COLO668 (cell line): ENCODE measurements at regions not wholly inside any gene's neighbourhood (a gene's known extent, or its start where the extent isn't known, plus 50 kb on each side); places are given as distances from the start of the nearest gene placed in this dataset.

Experiments used
- DNase-seq: peaks from one replicate; lab custom pipeline; 2025; ENCODE audit not compliant: unreplicated experiment; lab: John Stamatoyannopoulos, UW

DNA sequence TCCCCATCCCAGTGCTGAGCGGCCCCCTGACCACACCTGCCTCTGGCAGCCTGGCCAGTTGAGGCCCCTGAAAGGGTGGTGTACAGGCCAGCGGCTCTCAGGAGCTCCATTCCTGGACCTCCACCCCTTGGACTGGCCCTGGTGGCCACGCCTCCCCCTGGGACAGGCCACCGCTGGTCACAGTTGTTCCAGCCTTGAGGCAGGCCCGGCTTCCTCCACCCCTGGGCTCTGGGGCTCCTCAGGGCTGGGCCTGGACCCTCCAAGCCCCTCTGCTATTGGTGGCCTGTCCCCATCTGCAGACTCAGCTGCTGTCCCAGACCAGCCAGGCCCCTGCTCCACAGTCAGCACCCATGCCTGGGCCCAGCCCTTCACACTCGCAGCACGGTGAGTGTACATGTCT is 93.2 kb upstream of the NKX1-1 start:
- DNase-seq: no peak

DNA sequence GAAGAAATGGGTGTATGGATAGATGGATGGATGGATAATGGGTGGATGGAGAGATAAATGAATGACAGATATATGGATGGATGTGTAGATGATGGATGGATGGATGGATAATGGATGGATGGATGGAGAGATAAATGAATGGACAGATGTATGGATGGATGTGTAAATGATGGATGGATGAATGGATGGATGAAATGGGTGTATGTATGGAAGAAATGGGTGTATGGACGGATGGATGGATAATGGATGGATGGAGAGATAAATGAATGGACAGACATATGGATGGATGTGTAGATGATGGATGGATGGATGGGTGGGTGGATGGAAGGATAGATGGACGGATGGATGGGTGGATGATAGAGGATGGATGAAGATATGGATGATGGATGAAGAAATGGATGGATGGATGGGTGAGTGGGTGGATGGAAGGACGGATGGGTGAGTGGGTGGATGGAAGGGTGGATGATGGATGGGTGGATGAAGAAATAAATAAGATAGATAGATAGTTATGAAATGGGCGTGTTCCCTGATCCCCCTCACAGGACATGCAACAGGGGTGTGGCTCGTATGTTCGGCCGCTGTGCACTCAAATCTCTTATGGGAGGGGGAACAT is 91.1 kb upstream of the NKX1-1 start:
- no peak for DNase-seq

DNA sequence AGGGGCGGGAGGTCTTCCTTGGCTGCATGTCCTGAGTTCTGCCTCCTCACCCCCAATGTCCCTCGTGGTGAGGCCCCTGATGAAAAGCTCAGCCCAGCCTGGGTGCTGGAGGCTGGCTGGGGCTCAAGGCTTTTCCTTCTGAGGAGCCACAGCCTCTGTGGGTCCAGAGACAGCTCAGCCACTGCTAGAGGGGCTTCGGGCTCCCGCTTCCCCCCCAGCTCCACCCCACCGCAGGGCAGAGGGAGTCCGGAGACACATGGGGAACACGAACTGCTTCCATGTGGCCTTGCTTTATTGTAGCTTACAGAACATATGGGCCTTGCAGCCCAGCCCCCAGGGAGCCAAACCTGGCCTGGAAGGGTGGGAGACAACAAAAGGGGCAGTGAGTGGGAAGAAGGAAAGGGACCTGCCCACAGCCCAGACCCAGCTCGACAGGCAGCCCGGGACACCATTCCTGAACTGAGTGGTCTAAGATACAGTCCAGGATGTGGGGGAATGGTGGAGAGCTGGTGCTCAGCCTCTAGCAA is 89.9 kb upstream of the NKX1-1 start:
- DNase-seq: no peak

DNA sequence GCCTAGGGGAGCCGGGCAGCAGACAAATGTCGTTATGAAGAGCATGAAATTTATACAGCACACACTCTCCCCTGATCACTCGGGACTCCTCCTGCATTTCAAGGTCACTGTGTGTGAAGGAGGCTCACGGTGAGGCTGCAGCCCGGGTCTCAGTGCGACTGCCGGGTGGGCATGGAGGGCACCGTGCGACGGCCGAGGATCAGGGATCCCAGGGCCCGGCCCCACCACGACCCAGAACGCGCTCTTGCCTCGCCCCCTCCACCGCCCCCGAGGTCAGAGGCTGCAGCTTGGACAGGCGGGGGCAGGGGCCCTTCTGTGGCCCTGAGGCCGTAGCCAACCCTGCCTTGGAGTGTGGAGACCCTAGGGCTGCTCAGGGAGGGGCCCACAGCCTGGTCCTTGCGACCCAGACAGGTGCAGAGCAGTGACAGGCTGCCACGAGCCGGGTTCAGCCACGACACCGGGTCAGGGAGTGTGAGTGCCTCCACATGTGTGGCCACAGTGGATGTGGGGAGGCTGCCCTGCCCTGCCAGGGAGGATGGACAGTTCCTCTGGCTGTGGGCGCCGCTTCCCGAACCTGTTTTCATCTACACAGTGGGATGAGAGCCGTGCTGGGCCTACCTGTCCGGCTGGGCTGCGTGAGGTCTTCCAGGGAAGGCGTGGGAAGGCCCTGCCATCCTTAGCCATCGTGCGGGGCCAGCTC is 89.3 kb upstream of the NKX1-1 start:
- DNase-seq: no peak

DNA sequence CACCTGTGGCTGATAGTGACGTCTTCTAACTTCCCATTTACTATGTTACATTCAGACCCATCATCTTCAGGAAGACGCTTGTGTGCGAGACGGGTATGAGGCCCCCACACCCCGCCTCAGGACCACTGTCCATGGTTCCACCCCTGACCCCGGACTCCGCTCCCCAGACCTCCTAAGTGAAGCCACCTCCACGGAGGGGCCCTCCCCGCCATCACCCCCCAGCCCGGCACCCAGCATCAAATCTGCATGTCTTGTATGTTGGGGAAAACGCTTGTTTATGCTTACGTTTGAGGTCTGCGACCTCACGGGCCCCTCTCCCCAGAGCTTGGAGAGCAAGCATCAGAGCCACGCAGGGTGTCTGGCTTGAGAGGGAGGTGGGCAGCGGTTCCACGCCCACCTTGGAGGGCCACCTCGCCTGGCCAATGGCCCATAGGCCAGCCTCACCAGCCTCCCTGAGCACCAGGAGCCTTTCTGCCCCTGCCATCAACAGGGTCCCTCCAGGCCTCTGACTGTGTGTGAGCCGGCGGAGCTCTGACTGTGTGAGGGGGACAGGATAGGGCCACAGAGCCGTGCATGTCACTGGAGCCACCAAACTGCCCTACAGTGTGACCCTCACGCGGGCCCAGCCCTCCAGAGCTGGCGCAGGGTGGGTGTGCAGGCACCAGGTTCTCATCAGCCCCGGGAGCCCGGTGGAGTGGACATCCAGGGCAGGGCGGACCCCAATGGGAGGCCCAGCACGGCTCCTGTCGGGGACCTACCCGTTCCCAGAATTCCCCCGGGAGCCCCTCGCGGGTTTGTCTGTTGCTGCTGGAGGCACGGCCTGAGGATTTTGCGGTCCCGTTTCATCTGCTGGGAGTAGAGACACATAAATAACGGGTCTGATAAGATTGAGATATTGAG is 88.4 kb upstream of the NKX1-1 start:
- DNase-seq: no peak

DNA sequence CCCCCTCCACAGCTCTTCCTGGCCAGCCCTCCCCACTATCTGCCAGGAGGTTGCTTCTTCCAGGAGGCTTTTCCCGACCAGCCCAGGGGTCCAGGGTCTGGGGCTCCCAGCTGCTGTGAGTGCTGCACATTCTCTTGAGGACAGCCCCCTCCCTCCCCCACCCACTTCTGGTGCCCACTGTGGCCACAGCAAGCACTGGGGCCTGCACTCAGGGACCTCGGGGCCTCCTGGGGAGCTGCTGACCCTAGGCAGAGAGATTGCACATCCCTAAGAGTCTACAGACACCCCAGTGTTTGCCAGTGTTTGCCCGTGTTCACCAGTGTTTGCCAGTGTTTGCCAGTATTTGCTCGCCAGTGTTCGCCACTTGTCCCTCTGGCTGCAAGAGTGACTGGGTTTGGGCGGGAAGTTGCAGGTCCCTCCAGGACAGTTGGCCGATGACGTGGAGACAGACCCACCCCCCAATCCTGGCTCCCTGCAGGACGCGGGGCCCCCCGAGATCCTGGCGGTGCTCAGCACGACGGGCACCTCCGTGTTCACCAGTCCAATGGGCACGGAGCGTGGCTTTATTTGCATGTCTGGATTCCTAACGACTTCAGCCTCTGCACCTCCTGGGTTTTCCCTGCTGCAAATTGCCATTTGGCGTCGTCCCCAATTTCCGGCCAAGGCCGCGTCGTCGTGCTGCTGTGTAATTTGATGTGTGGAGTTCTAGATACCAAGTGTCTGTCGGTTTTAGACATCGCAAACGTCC is 87.5 kb upstream of the NKX1-1 start:
- DNase-seq: no peak

DNA sequence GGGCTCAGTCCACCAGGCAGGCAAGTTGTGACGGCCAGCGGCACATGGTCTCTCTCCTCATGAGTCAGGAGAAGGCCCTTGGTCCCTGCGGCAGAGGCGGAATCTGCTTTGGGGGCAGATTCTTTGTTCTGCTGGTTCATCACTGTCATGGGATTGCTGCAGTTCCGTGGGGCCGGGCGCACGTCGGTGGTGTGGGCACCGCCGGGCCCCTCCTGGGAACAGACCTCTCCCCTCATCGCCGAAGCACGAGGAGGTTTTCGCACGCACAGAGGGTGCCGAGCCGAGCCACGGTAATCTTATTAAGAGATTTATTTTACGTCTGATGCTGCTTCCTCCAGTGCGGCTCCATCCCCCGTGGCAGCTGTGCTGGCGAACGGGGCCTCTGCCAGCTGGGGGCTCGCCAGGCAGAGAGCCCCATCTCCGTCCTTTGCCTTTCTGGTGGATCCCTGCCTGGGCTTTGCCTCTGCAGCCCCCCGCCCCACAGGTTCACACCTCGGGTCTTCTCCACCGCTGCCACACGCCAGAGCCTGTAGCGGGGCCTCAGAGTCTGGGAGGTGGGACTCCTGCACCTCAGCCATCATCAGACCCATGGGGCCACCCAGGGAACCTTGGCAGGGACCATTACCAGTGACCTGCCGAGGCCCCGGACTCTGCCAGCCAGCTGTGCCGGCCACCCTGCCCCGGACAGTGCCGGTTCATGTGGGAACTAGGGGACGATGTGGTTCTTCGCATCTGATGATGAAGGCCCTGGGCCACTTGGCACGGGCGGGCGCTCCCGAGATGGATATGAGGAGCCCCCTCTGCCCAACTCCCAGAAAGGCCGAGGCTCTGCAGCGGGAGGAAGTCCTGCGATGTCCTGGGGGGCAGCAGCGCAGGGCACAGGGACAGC is 86.7 kb upstream of the NKX1-1 start:
- DNase-seq: no peak

DNA sequence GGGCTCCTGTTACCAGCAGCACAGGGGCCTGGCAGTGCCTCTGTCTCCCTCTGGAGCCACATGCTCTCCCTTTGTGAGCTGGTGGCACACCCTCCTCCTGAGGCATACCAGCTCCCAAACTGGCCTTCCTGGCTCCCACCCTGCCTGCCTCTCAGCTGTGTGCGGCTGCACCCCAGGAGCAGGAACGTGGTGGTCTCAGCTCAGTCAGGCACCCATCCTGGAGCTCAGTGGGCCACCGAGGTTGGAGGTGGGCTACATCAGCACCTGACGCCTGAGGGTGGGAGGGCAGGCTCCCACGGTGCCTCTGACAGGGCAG is 85.9 kb upstream of the NKX1-1 start:
- no peak for DNase-seq

DNA sequence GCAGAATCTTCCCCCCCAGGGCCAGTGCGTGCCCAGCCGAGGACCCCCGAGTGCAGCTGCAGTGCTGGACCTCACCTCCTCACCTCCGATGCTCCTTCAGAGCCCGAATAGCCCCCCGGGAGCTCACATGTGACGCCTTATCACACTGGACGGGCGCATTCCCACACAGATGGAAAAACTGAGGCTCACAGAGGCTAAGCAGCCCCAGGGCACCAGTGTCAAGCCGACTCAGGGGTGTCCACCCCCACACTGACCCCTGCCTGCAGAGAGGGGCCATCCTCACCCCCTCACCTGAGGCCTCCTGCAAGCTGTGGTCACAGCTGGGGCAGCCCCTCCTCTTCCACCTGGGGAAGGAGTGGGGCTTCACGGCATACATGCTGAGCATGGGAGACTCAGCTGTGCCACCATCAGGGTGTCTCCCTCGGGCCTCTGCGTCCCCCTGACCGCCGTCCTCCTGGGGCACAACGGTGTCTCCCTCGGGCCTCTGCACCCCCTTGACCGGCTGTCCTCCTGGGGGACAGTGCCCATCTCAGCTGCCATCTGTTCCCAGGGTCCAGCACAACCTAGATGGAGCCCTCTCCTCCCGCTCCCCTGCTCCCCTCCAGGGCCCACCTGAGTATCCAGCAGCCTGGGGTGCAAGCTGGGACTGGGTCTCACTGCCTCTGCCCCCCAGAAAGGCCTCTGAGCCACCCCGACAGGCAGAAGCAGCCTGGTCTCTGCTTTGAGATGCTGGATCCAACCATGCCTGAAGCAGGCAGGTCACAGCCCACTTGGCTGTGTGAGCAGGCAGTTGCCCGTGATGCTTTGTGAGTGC is 85.3 kb upstream of the NKX1-1 start:
- DNase-seq: no peak

DNA sequence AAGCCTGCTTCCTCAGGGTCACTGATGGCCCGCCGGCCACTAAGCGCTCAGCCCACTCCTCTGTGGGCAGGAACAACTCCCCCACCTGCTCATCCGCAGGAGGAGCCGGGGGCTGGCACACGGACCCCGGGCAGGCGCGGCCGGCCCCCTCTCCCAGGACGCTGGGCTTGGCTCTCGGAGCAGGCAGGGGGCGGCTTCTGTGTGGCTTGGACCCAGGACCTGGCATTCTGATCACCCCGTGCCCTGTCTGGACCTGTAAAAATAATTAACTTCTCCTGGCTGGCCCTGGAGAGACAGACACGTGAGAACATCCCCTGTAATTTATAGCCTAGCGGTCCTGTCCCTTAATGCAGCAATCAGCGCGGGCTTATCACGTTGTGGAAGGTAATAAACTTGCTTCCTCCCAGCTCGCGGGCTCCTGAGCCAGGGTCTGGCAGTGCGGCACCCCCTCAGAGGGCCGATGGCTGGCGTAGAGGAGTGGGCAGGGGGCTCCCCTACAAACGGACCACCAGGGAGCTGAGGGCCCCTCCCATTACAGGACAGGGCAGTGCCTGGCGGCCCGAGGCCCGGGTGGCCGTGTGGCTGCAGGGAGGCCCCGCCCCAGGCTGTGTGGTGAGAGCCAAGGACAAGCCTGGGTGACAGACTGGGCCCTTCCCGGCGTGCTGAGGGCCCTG is 84.5 kb upstream of the NKX1-1 start:
- DNase-seq: no peak

DNA sequence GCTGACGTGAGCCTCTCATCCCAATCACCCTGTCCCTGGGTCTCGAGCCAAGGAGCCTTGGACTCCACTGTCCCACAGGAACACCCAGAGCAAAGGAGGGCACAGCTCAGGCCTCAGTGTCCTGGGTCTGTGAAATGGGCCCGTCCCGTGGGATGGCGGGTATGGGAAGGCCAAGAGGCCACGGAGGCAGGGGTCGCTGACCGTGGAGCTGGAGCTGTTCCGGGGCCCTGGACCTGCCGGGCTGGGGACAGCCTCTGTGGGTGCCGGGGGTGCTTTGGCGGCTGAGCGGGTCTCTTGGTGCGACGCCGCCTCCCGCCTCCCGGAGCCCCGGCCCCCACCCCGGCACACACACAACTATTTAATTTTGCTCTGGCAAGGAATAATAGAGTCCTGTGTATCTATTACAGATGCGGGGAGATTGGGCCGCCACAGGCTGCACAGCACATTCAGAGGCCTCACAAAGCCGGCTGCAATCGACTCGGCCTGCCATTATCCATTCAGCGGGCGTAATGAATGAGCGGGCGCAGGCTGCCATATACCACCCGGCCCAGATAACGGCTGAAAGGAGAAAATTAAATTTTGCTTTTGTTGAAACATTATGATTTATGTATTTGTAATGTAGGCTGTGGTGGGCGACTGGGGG is 83.9 kb upstream of the NKX1-1 start:
- DNase-seq: no peak

DNA sequence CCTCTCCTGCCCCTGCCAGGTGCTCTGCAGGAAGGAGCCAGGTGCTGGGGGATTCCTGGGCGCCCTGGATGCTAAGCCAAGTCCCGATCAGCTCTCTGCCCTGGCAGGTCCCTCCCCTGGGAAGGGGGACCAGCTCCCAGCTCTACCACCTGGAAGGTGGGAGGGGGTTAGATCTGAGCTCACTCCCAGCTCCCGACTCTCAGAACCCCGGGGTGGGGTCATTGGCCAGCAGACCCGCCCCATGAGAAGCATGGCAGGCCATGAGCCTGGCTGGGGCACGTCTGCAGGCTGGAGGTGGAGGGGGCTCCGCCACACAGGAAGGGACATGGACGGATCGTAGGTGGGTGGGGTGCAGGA is 83.4 kb upstream of the NKX1-1 start:
- DNase-seq: no peak

DNA sequence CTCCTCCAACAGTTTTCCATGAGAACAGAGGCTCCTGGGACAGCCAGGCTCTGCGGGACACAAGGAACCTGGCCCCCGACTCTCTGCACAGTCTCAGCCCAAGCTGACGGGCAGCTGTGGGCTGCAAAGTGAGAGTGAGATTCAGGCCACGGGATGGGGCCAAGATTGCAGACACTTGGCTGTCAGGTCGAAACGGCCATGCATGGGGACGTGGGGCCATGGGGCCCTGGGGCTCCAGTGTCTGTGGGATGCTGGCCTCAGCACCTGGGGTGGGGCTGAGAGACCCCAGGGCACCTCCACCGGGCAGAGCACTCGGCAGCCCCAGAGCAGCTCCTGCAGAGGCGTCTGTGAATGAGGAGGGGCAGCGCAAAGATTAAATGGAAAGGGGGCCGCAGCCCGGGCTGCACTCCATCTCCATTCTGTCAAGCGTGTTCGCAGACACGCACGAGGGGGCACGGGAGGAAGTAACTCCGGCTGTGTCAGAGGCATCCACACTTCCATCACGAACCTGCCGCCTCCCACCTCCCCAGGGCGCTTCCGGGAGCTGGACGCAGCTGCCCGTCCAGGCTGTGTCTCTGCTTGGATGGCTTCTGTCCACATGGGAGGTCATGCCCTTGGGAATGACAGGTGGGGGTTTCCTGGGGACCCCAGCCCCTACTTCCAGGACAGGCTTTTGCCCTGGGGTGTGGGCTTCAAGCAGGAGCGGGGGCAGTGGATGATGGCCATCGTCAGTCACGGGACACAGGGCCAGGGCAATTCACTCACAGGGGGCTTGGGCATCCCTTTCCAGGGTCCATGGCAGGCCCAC is 82.8 kb upstream of the NKX1-1 start:
- no peak for DNase-seq

DNA sequence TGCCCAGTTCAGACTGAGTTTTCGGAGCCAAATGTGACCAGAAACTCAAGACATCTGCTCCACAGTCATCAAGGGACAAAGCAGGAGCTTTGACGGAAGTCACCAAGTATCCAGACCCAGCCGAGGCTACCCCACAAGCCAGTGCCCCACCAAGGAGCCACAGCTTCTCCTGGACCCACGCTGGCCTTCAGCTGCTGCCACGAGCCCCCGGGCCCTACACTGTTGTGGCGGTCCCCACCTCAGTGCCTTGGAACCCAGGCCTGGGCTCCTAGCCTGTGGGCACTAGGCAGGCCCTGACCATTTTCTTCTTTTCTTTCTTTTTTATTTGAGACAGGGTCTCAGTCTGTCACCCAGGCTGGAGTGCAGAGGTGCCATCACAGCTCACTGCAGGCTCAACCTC is 82.1 kb upstream of the NKX1-1 start:
- no peak for DNase-seq

DNA sequence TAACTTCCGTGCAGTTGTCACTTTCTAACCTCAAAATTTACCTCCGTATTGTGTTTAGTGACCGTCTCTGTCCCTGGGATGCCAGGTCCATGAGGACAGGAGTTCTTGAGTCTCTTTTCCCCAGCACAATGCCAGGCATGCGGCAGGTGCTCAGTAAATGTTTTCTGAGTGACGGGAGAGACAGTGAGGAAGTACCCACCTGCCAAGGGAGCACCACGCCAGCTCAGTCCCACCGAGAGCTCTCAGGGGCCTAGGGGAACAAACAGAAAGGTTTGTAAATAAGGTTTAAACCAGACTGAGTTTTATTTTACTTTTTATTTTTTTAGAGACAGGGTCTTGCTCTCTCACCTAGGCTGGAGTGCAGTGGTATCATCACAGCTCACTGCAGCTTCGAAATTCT is 81.5 kb upstream of the NKX1-1 start:
- no peak for DNase-seq

DNA sequence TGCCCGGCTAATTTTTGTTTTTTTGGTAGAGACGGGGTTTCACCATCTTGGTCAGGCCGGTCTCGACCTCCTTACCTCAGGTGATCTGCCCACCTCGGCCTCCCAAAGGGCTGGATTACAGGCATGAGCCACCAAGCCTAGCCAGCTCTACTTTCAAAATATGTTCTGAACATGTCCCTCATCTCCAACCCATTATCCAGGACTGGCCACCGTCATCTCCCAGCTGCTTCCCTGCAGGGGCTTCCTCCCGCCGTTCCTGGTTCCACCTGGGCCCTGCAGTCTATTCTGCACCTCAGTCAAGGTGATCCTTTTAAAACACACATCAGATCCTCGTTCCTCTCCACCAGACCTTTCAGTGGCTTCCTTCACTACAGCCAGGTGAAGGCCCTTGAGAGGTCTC is 80.9 kb upstream of the NKX1-1 start:
- DNase-seq: no peak

DNA sequence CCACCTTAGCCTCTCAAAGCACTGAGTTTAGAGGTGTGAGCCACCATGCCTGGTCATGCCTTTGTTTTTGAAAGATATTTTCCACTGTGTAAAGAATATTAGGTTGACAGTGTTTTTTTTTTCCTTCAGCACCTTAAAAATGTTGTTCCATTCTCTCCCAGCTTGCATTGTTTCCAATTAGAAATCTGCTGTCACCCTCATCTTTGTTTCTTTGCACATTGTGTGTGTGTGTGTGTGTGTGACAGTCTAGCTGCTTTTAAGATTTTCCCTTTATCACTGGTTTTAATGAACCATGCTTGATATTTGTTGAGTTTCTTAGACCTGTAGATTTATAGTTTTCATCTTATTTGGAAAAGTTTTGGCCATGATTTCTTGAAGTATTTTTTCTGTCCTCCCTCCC is 79.0 kb upstream of the NKX1-1 start:
- no peak for DNase-seq

DNA sequence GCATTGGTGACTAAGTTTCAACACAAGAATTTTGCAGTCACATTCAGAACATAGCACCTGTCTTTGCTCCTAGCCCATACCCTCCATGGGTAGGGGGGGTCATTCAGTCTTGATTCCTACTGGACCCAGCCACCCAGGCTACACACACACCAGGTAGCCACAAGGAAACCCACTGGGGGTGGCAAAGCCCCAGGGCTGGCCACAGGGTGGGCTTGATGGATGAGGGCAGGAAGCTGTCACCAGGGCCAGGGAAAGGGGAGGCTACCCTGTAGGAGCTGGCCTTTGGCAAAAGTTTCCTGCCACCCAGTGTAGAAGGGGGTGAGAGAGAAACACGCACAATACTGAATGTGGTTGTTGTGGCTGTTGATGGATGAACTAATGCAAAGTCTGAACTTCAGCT is 74.5 kb upstream of the NKX1-1 start:
- no peak for DNase-seq
